ENCODE measurements at regions not wholly inside any gene's neighbourhood (a gene's known extent, or its start where the extent isn't known, plus 50 kb on each side); places are given as distances from the start of the nearest gene placed in this dataset.

DNA sequence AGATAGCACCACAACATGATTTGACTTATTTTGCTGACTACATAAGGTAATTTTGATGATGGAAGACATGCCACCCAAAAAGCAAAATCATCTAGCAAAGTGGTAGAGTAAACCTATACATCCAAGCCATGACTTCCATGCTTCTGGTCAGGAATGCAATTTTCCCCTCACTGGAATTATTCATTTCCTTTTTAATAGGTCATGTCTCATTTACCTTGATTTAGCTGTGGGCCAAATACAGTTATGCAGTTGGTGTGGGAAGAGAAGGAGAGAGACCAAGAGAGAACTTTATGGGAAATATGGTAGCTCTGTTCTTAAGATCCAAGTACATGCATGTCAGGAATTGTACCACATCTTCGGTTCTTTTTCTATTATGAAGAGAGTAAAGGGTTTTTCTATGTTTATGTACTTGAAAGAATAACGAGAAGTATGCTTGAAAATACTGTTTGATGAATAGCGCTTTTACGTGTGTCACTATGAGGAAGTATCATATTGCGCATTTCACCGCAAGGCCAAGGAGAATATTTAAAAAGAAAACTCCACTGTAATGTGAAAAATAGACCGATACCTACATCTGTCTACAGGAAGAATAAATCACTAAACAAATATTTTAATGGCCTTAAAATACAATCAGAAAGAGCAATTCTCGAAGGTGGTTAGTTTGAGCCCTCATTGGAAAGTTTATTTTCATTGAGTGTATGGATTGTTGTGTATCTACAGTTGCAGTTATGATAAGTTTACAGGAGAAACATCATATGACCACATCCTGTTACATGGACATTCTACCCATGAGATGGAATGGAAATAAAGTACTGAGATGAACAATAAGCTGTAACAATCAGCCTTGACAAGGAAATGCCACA is 134.0 kb downstream of the FOXD1 start:
- Histone ChIP-seq H3K4me1 (ENCODE audit: low read depth, poor library complexity, severe bottlenecking) (no peaks in the 10 kb centered on the region), H4K20me1 (ENCODE audit: insufficient read depth) (no peaks in the 10 kb centered on the region), H3K4me3 (IDR thresholded peaks at IDR 0.05; ENCODE audit: insufficient read depth, low read depth, low read length) (no peak overlapping the region), H3K27ac (no peak overlapping the region), H3K4me2 (no peak overlapping the region), H2AFZ (ENCODE audit: low read depth) (no peak overlapping the region), H3K36me3 (ENCODE audit: insufficient read depth) (no peaks in the 10 kb centered on the region), H3K27me3 (ENCODE audit: insufficient read depth, low read depth) (no peaks in the 10 kb centered on the region), H3K79me2 (ENCODE audit: insufficient read depth, low read depth) (no peaks in the 10 kb centered on the region), H3K9ac (no peak overlapping the region)
- no peak for TF ChIP-seq CTCF (conservative IDR thresholded peaks at IDR 0.05; ENCODE audit: low read depth, low read length)

- Histone ChIP-seq H3K9ac (no peak overlapping the region), H2AFZ (ENCODE audit: low read depth) (no peak overlapping the region), H3K27ac (no peak overlapping the region), H3K4me3 (IDR thresholded peaks at IDR 0.05; ENCODE audit: insufficient read depth, low read depth, low read length) (no peak overlapping the region), H3K4me2 (no peak overlapping the region), H3K79me2 (ENCODE audit: insufficient read depth, low read depth) (no peaks in the 10 kb centered on the region), H4K20me1 (ENCODE audit: insufficient read depth) (no peaks in the 10 kb centered on the region), H3K27me3 (ENCODE audit: insufficient read depth, low read depth) (no peaks in the 10 kb centered on the region), H3K4me1 (ENCODE audit: low read depth, poor library complexity, severe bottlenecking) (no peaks in the 10 kb centered on the region), H3K36me3 (ENCODE audit: insufficient read depth) (no peaks in the 10 kb centered on the region)
- no peak for TF ChIP-seq CTCF (conservative IDR thresholded peaks at IDR 0.05; ENCODE audit: low read depth, low read length)
These were observed 135.6 kb downstream of the FOXD1 start for GRCh38 chr5:73312872-73313510.

DNA sequence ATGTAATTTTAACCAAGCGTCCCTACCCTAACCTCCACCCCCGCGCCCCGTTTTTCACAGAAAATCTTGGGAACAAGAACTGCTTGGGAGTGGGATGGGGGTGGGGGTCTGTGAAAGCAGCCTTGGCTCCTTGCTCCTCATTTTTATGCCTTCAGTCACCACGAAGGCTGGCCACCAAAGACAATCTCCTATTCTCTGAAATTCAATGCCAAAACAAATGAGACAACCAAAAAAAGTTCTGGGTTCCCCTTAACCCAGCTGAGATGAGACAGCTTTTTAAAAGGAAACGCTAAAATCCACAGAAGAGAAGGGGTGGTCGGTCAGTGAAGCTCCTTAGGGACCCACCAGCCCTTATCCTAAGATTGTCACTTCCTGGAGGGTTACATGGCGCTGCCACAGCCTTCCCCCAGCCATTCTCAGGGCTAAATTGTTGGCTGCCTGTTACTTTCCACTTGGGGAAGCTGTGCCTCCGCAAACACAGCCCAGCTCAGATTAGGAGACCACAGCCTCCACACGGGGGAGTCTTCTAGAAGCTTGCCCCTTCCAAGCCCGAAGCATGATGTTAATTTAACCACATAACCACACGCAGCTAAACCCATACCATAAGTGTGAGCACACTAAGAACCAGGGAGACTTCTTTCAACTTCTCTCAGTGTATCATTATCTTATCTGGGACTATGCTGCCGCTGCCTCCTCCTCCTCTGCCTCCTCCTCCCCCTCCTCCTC is 136.3 kb downstream of the FOXD1 start:
- Histone ChIP-seq H3K27me3 (ENCODE audit: insufficient read depth, low read depth) (no peaks in the 10 kb centered on the region), H2AFZ (ENCODE audit: low read depth) (no peak overlapping the region), H3K4me2 (no peak overlapping the region), H3K36me3 (ENCODE audit: insufficient read depth) (no peaks in the 10 kb centered on the region), H3K4me3 (IDR thresholded peaks at IDR 0.05; ENCODE audit: insufficient read depth, low read depth, low read length) (no peak overlapping the region), H3K4me1 (ENCODE audit: low read depth, poor library complexity, severe bottlenecking) (no peaks in the 10 kb centered on the region), H4K20me1 (ENCODE audit: insufficient read depth) (no peaks in the 10 kb centered on the region), H3K9ac (no peak overlapping the region), H3K27ac (no peak overlapping the region), H3K79me2 (ENCODE audit: insufficient read depth, low read depth) (no peaks in the 10 kb centered on the region)
- no peak for TF ChIP-seq CTCF (conservative IDR thresholded peaks at IDR 0.05; ENCODE audit: low read depth, low read length)

DNA sequence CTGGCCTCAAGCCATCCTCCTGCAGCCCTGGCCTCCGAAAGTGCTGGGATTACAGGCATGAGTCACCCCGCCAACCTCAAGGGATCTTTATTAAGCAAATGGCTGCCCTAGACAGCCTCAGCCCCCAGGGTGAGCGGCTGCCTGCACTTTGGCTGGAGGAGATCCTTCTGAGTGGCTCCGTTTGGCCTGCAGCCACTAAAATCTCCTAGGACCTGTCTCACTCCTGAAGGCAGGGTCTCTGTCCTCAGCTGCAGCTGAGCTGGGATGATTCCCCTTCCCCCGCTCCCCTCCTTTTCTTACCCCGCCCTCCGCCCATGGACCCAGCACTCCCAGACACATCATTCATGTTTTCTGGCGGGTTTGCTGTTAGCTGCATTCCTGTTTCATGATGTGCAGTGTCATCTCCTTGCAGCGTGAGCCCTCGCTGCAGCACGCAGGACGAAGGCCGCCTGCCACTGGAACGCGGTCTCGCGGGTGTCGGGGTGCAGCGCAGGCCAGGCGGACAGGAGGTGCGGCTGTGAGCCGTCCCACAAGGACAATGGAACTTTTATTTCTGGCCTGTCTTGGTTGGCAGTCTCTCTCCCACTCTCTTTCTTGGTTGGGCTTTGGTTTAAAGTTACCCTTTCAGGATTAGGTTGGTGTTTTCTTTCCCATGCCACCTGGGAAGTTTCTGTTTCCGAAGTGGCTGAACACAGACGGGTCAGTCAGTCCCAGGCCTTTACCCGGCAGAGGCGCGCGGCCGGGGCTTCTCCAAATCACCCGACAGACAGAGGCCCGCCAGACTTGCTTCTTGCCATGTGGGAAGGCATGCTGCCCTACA is 137.1 kb downstream of the FOXD1 start:
- Histone ChIP-seq H3K27me3 (ENCODE audit: insufficient read depth, low read depth) (no peaks in the 10 kb centered on the region), H3K79me2 (ENCODE audit: insufficient read depth, low read depth) (no peaks in the 10 kb centered on the region), H3K4me3 (IDR thresholded peaks at IDR 0.05; ENCODE audit: insufficient read depth, low read depth, low read length) (no peak overlapping the region), H4K20me1 (ENCODE audit: insufficient read depth) (no peaks in the 10 kb centered on the region), H3K27ac (no peak overlapping the region), H2AFZ (ENCODE audit: low read depth) (no peak overlapping the region), H3K9ac (no peak overlapping the region), H3K36me3 (ENCODE audit: insufficient read depth) (no peaks in the 10 kb centered on the region), H3K4me2 (no peak overlapping the region), H3K4me1 (ENCODE audit: low read depth, poor library complexity, severe bottlenecking) (no peaks in the 10 kb centered on the region)
- no peak for TF ChIP-seq CTCF (conservative IDR thresholded peaks at IDR 0.05; ENCODE audit: low read depth, low read length)
